Hepatocyte (in vitro differentiated cells): ENCODE measurements at regions not wholly inside any gene's neighbourhood (a gene's known extent, or its start where the extent isn't known, plus 50 kb on each side); places are given as distances from the start of the nearest gene placed in this dataset.

Source experiments
- DNase-seq: peaks from one replicate; pipeline ENCODE4 v3.0.0-alpha.2; 2016; ENCODE audit warnings: low spot score
- H2AFZ ChIP-seq: fragments of 200-600 bp; sonication (generic); 2 replicates; pipeline ENCODE4 v1.6.0; 2016; ENCODE audit warnings: antibody characterized with exemption, mild to moderate bottlenecking
- H3K27ac ChIP-seq: fragments of 200-600 bp; sonication (generic); 2 replicates; pipeline ENCODE4 v1.5.1; 2016; ENCODE audit warnings: mild to moderate bottlenecking
- H3K27me3 ChIP-seq: fragments of 200-600 bp; sonication (generic); 2 replicates; pipeline ENCODE4 v1.6.1; 2016
- H3K36me3 ChIP-seq: fragments of 200-600 bp; sonication (generic); replicated peaks from 2 replicates; pipeline ENCODE4 v1.5.1; 2016; ENCODE audit warnings: low read depth; ENCODE audit not compliant: insufficient read depth
- H3K4me1 ChIP-seq: fragments of 200-600 bp; sonication (generic); 2 replicates; pipeline ENCODE4 v1.5.1; 2016; ENCODE audit warnings: mild to moderate bottlenecking, moderate library complexity; ENCODE audit not compliant: insufficient read depth
- H3K4me2 ChIP-seq: fragments of 200-600 bp; sonication (generic); 2 replicates; pipeline ENCODE4 v1.6.0; 2016
- H3K4me3 ChIP-seq: fragments of 200-600 bp; sonication (generic); 2 replicates; pipeline ENCODE4 v1.5.1; 2016; ENCODE audit warnings: mild to moderate bottlenecking
- H3K79me2 ChIP-seq: fragments of 200-600 bp; sonication (generic); 2 replicates; pipeline ENCODE4 v1.6.0; 2017; ENCODE audit warnings: mild to moderate bottlenecking
- H3K9me2 ChIP-seq: fragments of 200-600 bp; sonication (generic); replicated peaks from 2 replicates; pipeline ENCODE4 v1.6.0; 2017; ENCODE audit warnings: mild to moderate bottlenecking; ENCODE audit not compliant: insufficient read depth
- H3K9me3 ChIP-seq: fragments of 200-600 bp; sonication (generic); 2 replicates; pipeline ENCODE4 v1.5.1; 2016; ENCODE audit warnings: low read depth, mild to moderate bottlenecking
- H4K20me1 ChIP-seq: fragments of 200-600 bp; sonication (generic); 2 replicates; pipeline ENCODE4 v1.6.0; 2016; ENCODE audit warnings: mild to moderate bottlenecking; ENCODE audit not compliant: insufficient read depth, poor library complexity, severe bottlenecking
- CTCF ChIP-seq: fragments of 200-600 bp; sonication (generic); IDR thresholded peaks from 2 replicates; pipeline ENCODE4 v1.5.1; 2016; ENCODE audit warnings: antibody characterized with exemption, mild to moderate bottlenecking; ENCODE audit not compliant: poor library complexity
- EZH2 ChIP-seq: fragments of 200-600 bp; sonication (generic); IDR thresholded peaks from 2 replicates; pipeline ENCODE4 v1.6.1; 2016; ENCODE audit warnings: antibody characterized with exemption, mild to moderate bottlenecking, borderline replicate concordance
- EZH2phosphoT487 ChIP-seq: fragments of 200-600 bp; sonication (generic); IDR thresholded peaks from one replicate; pipeline ENCODE4 v1.6.1; 2018; ENCODE audit warnings: antibody characterized with exemption, mild to moderate bottlenecking, low read depth, moderate library complexity; ENCODE audit not compliant: unreplicated experiment, severe bottlenecking
- WGBS: methylation state at CpG from one replicate; pipeline ENCODE4 v1.1.6; 2016; ENCODE audit warnings: low lambda C conversion rate; ENCODE audit errors: missing lambda C conversion rate; 5-methylcytosine and 5-hydroxymethylcytosine counted together

GRCh38 chr1:79124756-79125155, 118.2 kb upstream of the ADGRL4 start:
- Histone ChIP-seq H3K9me2 (no peaks in the 10 kb centered on the region), H3K36me3 (no peaks in the 10 kb centered on the region), H3K4me3 (no peak overlapping the region), H3K27ac (no peak overlapping the region), H3K27me3 (no peaks in the 10 kb centered on the region), H3K4me1 (no peaks in the 10 kb centered on the region), H2AFZ (no peak overlapping the region), H3K9me3 (no peaks in the 10 kb centered on the region), H4K20me1 (no peaks in the 10 kb centered on the region), H3K4me2 (no peak overlapping the region), H3K79me2 (no peaks in the 10 kb centered on the region)
- no peak for DNase-seq
- WGBS = 77% methylated on average over 5 of the region's 5 CpGs
- TF ChIP-seq EZH2 (no peak), EZH2phosphoT487 (no peak), CTCF (no peak)

GRCh38 chr1:79122521-79122920, 116.0 kb upstream of the ADGRL4 start:
- Histone ChIP-seq H3K9me3 (no peaks in the 10 kb centered on the region), H3K4me3 (no peak overlapping the region), H4K20me1 (no peaks in the 10 kb centered on the region), H3K4me2 (no peak overlapping the region), H3K9me2 (no peaks in the 10 kb centered on the region), H3K27me3 (no peaks in the 10 kb centered on the region), H3K27ac (no peak overlapping the region), H2AFZ (no peak overlapping the region), H3K79me2 (no peaks in the 10 kb centered on the region), H3K4me1 (no peaks in the 10 kb centered on the region), H3K36me3 (no peaks in the 10 kb centered on the region)
- WGBS = 91% methylated on average over 1 of the region's 1 CpG
- no peak for DNase-seq
- TF ChIP-seq CTCF = no peak

GRCh38 chr1:79117376-79117775, 110.8 kb upstream of the ADGRL4 start:
- Histone ChIP-seq H3K27me3 (no peaks in the 10 kb centered on the region), H4K20me1 (no peaks in the 10 kb centered on the region), H3K79me2 (no peaks in the 10 kb centered on the region), H2AFZ (no peak overlapping the region), H3K4me2 (no peak overlapping the region), H3K4me3 (no peak overlapping the region), H3K27ac (no peak overlapping the region), H3K9me3 (no peaks in the 10 kb centered on the region), H3K9me2 (no peaks in the 10 kb centered on the region), H3K36me3 (no peaks in the 10 kb centered on the region), H3K4me1 (no peaks in the 10 kb centered on the region)
- DNase-seq = no peak
- 86% methylated on average over 3 of the region's 3 CpGs for WGBS
- no peak for TF ChIP-seq CTCF
- no peak for TF ChIP-seq EZH2
- no peak for TF ChIP-seq EZH2phosphoT487

- 75% methylated on average over 5 of the region's 5 CpGs for WGBS
- Histone ChIP-seq H3K9me2 (no peaks in the 10 kb centered on the region), H3K4me2 (no peak overlapping the region), H3K79me2 (no peaks in the 10 kb centered on the region), H3K4me3 (no peak overlapping the region), H3K36me3 (no peaks in the 10 kb centered on the region), H3K9me3 (no peaks in the 10 kb centered on the region), H3K27me3 (no peaks in the 10 kb centered on the region), H3K27ac (no peak overlapping the region), H4K20me1 (no peaks in the 10 kb centered on the region), H2AFZ (no peak overlapping the region), H3K4me1 (no peaks in the 10 kb centered on the region)
- no peak for DNase-seq
- TF ChIP-seq CTCF (no peak), EZH2phosphoT487 (no peak), EZH2 (no peak)
Observed at GRCh38 chr1:79113836-79114235, 107.3 kb upstream of the ADGRL4 start.
